ENCODE measurements at regions not wholly inside any gene's neighbourhood (a gene's known extent, or its start where the extent isn't known, plus 50 kb on each side); places are given as distances from the start of the nearest gene placed in this dataset.

DNA sequence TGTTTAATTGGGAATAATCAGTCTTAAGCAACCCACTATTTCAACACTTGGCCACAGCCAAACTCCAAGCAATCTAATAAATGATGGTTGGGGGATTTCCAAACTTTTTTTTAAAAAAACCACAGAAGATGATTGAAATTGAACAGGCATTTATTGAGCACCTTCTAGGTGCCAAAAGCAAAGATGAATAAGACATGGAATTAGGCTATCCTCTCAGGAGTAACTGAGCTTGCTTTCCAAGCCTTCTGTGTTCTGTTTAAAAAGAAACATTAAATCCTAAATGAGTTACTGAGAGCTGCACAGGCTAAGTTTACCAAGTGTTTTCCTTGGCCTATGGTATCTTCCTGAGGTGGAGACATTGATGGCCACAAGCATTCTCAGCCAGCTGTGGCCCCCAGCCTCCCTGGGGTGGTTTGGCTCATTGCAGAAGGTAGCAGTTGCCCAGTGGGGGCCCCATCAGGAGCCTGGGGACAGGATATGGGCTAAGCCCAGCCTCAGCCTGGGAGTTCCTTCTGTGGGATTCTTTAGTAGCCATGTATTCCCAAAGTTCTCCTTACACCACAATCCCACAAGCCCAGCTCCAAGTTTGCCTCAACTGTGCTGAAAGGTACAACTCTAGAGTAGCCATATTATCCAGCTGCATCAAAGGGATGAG is 174.3 kb downstream of the C1D start (continued):
- TF ChIP-seq, protein P1, sequence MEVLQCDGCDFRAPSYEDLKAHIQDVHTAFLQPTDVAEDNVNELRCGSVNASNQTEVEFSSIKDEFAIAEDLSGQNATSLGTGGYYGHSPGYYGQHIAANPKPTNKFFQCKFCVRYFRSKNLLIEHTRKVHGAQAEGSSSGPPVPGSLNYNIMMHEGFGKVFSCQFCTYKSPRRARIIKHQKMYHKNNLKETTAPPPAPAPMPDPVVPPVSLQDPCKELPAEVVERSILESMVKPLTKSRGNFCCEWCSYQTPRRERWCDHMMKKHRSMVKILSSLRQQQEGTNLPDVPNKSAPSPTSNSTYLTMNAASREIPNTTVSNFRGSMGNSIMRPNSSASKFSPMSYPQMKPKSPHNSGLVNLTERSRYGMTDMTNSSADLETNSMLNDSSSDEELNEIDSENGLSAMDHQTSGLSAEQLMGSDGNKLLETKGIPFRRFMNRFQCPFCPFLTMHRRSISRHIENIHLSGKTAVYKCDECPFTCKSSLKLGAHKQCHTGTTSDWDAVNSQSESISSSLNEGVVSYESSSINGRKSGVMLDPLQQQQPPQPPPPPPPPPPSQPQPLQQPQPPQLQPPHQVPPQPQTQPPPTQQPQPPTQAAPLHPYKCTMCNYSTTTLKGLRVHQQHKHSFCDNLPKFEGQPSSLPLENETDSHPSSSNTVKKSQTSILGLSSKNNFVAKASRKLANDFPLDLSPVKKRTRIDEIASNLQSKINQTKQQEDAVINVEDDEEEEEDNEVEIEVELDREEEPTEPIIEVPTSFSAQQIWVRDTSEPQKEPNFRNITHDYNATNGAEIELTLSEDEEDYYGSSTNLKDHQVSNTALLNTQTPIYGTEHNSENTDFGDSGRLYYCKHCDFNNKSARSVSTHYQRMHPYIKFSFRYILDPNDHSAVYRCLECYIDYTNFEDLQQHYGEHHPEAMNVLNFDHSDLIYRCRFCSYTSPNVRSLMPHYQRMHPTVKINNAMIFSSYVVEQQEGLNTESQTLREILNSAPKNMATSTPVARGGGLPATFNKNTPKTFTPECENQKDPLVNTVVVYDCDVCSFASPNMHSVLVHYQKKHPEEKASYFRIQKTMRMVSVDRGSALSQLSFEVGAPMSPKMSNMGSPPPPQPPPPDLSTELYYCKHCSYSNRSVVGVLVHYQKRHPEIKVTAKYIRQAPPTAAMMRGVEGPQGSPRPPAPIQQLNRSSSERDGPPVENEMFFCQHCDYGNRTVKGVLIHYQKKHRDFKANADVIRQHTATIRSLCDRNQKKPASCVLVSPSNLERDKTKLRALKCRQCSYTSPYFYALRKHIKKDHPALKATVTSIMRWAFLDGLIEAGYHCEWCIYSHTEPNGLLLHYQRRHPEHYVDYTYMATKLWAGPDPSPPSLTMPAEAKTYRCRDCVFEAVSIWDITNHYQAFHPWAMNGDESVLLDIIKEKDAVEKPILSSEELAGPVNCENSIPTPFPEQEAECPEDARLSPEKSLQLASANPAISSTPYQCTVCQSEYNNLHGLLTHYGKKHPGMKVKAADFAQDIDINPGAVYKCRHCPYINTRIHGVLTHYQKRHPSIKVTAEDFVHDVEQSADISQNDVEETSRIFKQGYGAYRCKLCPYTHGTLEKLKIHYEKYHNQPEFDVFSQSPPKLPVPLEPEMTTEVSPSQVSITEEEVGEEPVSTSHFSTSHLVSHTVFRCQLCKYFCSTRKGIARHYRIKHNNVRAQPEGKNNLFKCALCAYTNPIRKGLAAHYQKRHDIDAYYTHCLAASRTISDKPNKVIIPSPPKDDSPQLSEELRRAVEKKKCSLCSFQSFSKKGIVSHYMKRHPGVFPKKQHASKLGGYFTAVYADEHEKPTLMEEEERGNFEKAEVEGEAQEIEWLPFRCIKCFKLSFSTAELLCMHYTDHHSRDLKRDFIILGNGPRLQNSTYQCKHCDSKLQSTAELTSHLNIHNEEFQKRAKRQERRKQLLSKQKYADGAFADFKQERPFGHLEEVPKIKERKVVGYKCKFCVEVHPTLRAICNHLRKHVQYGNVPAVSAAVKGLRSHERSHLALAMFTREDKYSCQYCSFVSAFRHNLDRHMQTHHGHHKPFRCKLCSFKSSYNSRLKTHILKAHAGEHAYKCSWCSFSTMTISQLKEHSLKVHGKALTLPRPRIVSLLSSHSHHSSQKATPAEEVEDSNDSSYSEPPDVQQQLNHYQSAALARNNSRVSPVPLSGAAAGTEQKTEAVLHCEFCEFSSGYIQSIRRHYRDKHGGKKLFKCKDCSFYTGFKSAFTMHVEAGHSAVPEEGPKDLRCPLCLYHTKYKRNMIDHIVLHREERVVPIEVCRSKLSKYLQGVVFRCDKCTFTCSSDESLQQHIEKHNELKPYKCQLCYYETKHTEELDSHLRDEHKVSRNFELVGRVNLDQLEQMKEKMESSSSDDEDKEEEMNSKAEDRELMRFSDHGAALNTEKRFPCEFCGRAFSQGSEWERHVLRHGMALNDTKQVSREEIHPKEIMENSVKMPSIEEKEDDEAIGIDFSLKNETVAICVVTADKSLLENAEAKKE (CRISPR knock-in tag; IDR thresholded peaks at IDR 0.05) = no peak
- TF ChIP-seq STAT1 (IDR thresholded peaks at IDR 0.05; ENCODE audit: unreplicated experiment) (no peak), EZH2phosphoT487 (IDR thresholded peaks at IDR 0.05; ENCODE audit: unreplicated experiment) (no peak), ZNF114 (CRISPR knock-in tag; IDR thresholded peaks at IDR 0.05) (no peak), NANOG (IDR thresholded peaks at IDR 0.05; ENCODE audit: borderline replicate concordance) (no peak), ZNF331 (CRISPR knock-in tag; IDR thresholded peaks at IDR 0.05; ENCODE audit: low read depth) (no peak), POLR2AphosphoS5 (IDR thresholded peaks at IDR 0.05; ENCODE audit: low read depth) (no peak)

DNA sequence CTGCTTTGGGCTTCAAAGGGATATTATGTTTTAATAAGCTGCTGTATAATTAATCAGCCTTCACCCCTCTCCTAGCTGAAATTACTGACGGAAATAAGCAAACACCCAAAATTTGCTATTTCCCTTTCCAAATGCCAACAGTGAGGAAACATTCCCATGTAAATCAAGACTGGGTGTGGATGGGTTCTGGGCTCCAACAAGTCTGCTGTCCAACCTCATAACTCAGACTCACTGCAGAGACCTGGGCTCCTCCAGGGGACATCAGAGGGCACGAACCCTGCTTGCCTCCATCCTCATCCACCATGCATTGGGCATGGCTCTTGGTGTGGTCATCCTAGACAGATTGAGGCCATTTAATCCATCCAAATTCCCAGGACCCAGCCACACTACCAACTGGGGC is 173.7 kb downstream of the C1D start:
- no peaks in the 10 kb centered on the region; the same call in 2 of the 3 replicates for H3K9me3 Mint-ChIP-seq
- no peak overlapping the region for H3K4me3 Mint-ChIP-seq
- Histone ChIP-seq H3K4me2 (no peak overlapping the region), H3K4me1 (ENCODE audit: insufficient read depth) (no peaks in the 10 kb centered on the region; the same call in 1 of the 2 replicates), H3K9me2 (ENCODE audit: insufficient read depth) (peaks cover 8% of the 10 kb centered on the region; the same call in 1 of the 2 replicates), H3K36me3 (ENCODE audit: insufficient read depth) (no peaks in the 10 kb centered on the region), H4K20me1 (replicated peaks; ENCODE audit: insufficient read depth) (no peaks in the 10 kb centered on the region), H3K4me3 (no peak overlapping the region), H3K79me2 (replicated peaks; ENCODE audit: insufficient read depth) (no peaks in the 10 kb centered on the region), H3K27ac (ENCODE audit: low read depth) (no peak overlapping the region), H3F3A (replicated peaks; ENCODE audit: low read depth) (no peaks in the 10 kb centered on the region), H2AFZ (no peak overlapping the region), H3K27me3 (ENCODE audit: insufficient read depth) (no peaks in the 10 kb centered on the region)
- H3K4me1 Mint-ChIP-seq = peaks cover 11% of the 10 kb centered on the region
- ATAC-seq (no peak), DNase-seq (ENCODE audit: low spot score) (no peak)
- no peak overlapping the region for H3K27ac Mint-ChIP-seq
- H3K27me3 Mint-ChIP-seq (ENCODE audit: insufficient read depth, low read depth, poor library complexity) = peaks cover 7% of the 10 kb centered on the region
- no peaks in the 10 kb centered on the region for H3K36me3 Mint-ChIP-seq (ENCODE audit: low read depth)
- no peak for TF ChIP-seq JUNB (IDR thresholded peaks at IDR 0.05; ENCODE audit: unreplicated experiment)
- no peak for TF ChIP-seq CREB1 (CRISPR knock-in tag; IDR thresholded peaks at IDR 0.05; ENCODE audit: low read depth)
- no peak for TF ChIP-seq EZH2 (IDR thresholded peaks at IDR 0.05; ENCODE audit: low read depth, unreplicated experiment)
- TF ChIP-seq, protein P2, sequence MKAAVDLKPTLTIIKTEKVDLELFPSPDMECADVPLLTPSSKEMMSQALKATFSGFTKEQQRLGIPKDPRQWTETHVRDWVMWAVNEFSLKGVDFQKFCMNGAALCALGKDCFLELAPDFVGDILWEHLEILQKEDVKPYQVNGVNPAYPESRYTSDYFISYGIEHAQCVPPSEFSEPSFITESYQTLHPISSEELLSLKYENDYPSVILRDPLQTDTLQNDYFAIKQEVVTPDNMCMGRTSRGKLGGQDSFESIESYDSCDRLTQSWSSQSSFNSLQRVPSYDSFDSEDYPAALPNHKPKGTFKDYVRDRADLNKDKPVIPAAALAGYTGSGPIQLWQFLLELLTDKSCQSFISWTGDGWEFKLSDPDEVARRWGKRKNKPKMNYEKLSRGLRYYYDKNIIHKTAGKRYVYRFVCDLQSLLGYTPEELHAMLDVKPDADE (IDR thresholded peaks at IDR 0.05) = no peak
- no peak for TF ChIP-seq NANOG (IDR thresholded peaks at IDR 0.05; ENCODE audit: borderline replicate concordance)
- no peak for TF ChIP-seq STAT1 (IDR thresholded peaks at IDR 0.05; ENCODE audit: unreplicated experiment)
- TF ChIP-seq ZNF114 (CRISPR knock-in tag; IDR thresholded peaks at IDR 0.05) = no peak
- TF ChIP-seq POLR2AphosphoS5 (IDR thresholded peaks at IDR 0.05; ENCODE audit: low read depth) = no peak
- TF ChIP-seq EZH2phosphoT487 (IDR thresholded peaks at IDR 0.05; ENCODE audit: unreplicated experiment) = no peak
- TF ChIP-seq, protein P3, sequence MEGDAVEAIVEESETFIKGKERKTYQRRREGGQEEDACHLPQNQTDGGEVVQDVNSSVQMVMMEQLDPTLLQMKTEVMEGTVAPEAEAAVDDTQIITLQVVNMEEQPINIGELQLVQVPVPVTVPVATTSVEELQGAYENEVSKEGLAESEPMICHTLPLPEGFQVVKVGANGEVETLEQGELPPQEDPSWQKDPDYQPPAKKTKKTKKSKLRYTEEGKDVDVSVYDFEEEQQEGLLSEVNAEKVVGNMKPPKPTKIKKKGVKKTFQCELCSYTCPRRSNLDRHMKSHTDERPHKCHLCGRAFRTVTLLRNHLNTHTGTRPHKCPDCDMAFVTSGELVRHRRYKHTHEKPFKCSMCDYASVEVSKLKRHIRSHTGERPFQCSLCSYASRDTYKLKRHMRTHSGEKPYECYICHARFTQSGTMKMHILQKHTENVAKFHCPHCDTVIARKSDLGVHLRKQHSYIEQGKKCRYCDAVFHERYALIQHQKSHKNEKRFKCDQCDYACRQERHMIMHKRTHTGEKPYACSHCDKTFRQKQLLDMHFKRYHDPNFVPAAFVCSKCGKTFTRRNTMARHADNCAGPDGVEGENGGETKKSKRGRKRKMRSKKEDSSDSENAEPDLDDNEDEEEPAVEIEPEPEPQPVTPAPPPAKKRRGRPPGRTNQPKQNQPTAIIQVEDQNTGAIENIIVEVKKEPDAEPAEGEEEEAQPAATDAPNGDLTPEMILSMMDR (conservative IDR thresholded peaks at IDR 0.05; ENCODE audit: low read depth in 2 of 2) = no peak
- no peak for TF ChIP-seq ZNF331 (CRISPR knock-in tag; IDR thresholded peaks at IDR 0.05; ENCODE audit: low read depth)
